WERI-Rb-1 (cell line): ENCODE measurements at regions not wholly inside any gene's neighbourhood (a gene's known extent, or its start where the extent isn't known, plus 50 kb on each side); places are given as distances from the start of the nearest gene placed in this dataset.
"Not testable (repeated sequence)": the region's sequence is repeated elsewhere in the genome, so short reads cannot be mapped to it uniquely, and the experiment has no call there.

Experiments used
- DNase-seq: peaks from one replicate; pipeline ENCODE4 v3.0.0-alpha.2; 2020
- H3K27ac ChIP-seq: fragments of 250-450 bp; sonication (Bioruptor Pico); 2 replicates; pipeline ENCODE4 v1.5.1; 2020; ENCODE audit warnings: mild to moderate bottlenecking, moderate library complexity
- H3K27me3 ChIP-seq: fragments of 250-450 bp; sonication (Bioruptor Pico); 2 replicates; pipeline ENCODE4 v1.5.1; 2021; ENCODE audit warnings: mild to moderate bottlenecking, low read depth, moderate library complexity; ENCODE audit not compliant: insufficient read depth, severe bottlenecking
- H3K36me3 ChIP-seq: fragments of 250-450 bp; sonication (Bioruptor Pico); 2 replicates; pipeline ENCODE4 v1.5.1; 2020; ENCODE audit warnings: mild to moderate bottlenecking, moderate library complexity
- H3K4me3 ChIP-seq: 2 replicates; pipeline ENCODE4 v1.5.1; 2011; ENCODE audit warnings: low read depth, mild to moderate bottlenecking, control low read depth, low read length
- H3K9me3 ChIP-seq: fragments of 250-450 bp; sonication (Bioruptor Pico); 2 replicates; pipeline ENCODE4 v1.5.1; 2021; ENCODE audit warnings: mild to moderate bottlenecking, moderate library complexity; ENCODE audit not compliant: severe bottlenecking
- CTCF ChIP-seq: IDR thresholded peaks from 2 replicates; pipeline ENCODE4 v1.5.1; 2011; ENCODE audit warnings: low read depth, mild to moderate bottlenecking, control low read depth, inconsistent platforms, low read length

GRCh38 chr21:21858502-21859334, 860.5 kb downstream of the NCAM2 start:
- H3K27me3 ChIP-seq = peaks cover 30% of the 10 kb centered on the region
- no peak overlapping the region for H3K4me3 ChIP-seq
- no peak for DNase-seq
- no peak for TF ChIP-seq CTCF
- H3K9me3 ChIP-seq = no peaks in the 10 kb centered on the region
- H3K27ac ChIP-seq = no peak overlapping the region
- no peaks in the 10 kb centered on the region for H3K36me3 ChIP-seq

- H3K27ac ChIP-seq = no peak overlapping the region
- H3K36me3 ChIP-seq = no peaks in the 10 kb centered on the region
- TF ChIP-seq CTCF = no peak
- H3K9me3 ChIP-seq = no peaks in the 10 kb centered on the region
- DNase-seq = no peak
- no peak overlapping the region for H3K4me3 ChIP-seq
- H3K27me3 ChIP-seq = peaks cover 32% of the 10 kb centered on the region
Observed at GRCh38 chr21:21860888-21861287, 862.7 kb downstream of the NCAM2 start.

- DNase-seq = no peak
- no peak for TF ChIP-seq CTCF
- peaks cover 27% of the 10 kb centered on the region for H3K27me3 ChIP-seq
- H3K9me3 ChIP-seq = no peaks in the 10 kb centered on the region
- H3K27ac ChIP-seq = no peak overlapping the region
- no peak overlapping the region for H3K4me3 ChIP-seq
- H3K36me3 ChIP-seq = no peaks in the 10 kb centered on the region
Observed at GRCh38 chr21:21864321-21864840, 866.2 kb downstream of the NCAM2 start.

- H3K27ac ChIP-seq = no peak overlapping the region
- TF ChIP-seq CTCF = no peak
- no peak for DNase-seq
- H3K27me3 ChIP-seq = peaks cover 34% of the 10 kb centered on the region
- H3K9me3 ChIP-seq = no peaks in the 10 kb centered on the region
- no peaks in the 10 kb centered on the region for H3K36me3 ChIP-seq
- no peak overlapping the region for H3K4me3 ChIP-seq
Observed at GRCh38 chr21:21897275-21897883, 899.2 kb downstream of the NCAM2 start.

GRCh38 chr21:21898801-21899200, 900.6 kb downstream of the NCAM2 start:
- no peak overlapping the region for H3K27ac ChIP-seq
- H3K4me3 ChIP-seq = no peak overlapping the region
- no peaks in the 10 kb centered on the region for H3K9me3 ChIP-seq

GRCh38 chr21:21902416-21902815, 904.2 kb downstream of the NCAM2 start:
- not testable (repeated sequence) for H3K9me3 ChIP-seq, H3K4me3 ChIP-seq, DNase-seq, H3K27ac ChIP-seq, H3K36me3 ChIP-seq
- H3K27me3 ChIP-seq = peaks cover 41% of the 10 kb centered on the region

More at GRCh38 chr21:21898801-21899200, 900.6 kb downstream of the NCAM2 start:
- TF ChIP-seq CTCF = no peak
- Histone ChIP-seq H3K27me3 (peaks cover 28% of the 10 kb centered on the region), H3K36me3 (no peaks in the 10 kb centered on the region)
- no peak for DNase-seq
